ENCODE measurements at regions not wholly inside any gene's neighbourhood (a gene's known extent, or its start where the extent isn't known, plus 50 kb on each side); places are given as distances from the start of the nearest gene placed in this dataset.
"Not testable (repeated sequence)": the region's sequence is repeated elsewhere in the genome, so short reads cannot be mapped to it uniquely, and the experiment has no call there.

DNA sequence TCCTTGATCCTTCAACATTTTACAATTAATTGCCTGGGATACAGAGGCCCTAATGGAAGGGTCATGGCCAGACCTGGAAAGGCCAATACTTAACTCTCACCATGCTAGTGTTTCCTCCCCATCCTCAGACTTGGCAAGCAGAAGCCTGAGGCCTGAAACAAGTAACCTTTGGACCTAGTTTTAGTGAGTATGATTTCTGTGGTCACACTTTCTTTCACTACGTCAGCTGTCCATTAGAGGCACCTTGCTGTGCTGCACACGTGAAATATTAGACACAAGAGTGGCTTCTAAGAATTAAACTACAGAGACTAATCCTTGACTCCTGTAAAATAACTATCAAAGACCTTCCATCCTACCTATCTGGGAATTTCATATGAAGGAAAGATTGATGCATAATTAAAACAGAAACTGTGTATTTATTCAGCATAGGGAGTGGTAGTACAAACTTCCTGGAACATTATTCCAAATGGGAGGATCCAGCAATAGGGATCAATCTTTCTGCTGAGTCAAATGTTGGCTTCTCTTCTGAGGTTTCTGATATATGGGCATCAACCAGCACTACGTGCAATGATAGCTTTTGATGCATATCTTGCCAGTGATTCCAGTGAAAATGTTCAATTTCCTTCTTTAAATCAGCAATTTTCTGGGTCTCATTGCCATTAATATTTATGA is 249.7 kb downstream of the IKZF2 start:
- Histone ChIP-seq H3K9ac (ENCODE audit: low read depth, low read length) (no peak overlapping the region), H3K4me1 (ENCODE audit: insufficient read depth, low read length) (peaks cover 10% of the 10 kb centered on the region; the same call in 1 of the 2 replicates), H3K9me3 (ENCODE audit: insufficient read depth, low read depth, low read length) (no peaks in the 10 kb centered on the region), H3K27me3 (ENCODE audit: insufficient read depth, low read length) (no peaks in the 10 kb centered on the region), H3K36me3 (ENCODE audit: insufficient read depth, low read length) (no peaks in the 10 kb centered on the region), H3K27ac (ENCODE audit: low read depth, low read length) (no peak overlapping the region), H3K4me3 (ENCODE audit: low read length) (no peak overlapping the region)
- 95% methylated on average over 3 of the region's 3 CpGs for WGBS

DNA sequence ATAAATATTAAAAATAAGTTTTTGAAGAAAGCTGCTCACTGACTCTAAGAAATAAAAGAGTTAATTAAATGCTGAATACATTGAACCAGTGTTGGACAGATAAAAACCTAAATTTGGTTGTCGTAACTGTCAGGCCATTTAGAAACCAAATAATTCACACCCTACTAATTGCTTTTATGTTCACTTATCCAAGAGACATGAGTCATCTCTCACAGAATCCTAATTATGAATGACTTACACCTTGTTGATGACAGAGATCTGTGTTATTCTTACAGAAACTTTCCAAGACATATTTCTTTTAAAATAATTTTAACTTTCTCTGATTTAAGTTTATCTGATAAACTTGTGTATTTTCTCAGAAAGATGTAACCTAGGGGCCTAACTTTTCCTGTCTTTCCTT is 250.7 kb downstream of the IKZF2 start:
- Histone ChIP-seq H3K4me3 (ENCODE audit: low read length) (no peak overlapping the region), H3K9me3 (ENCODE audit: insufficient read depth, low read depth, low read length) (no peaks in the 10 kb centered on the region), H3K27ac (ENCODE audit: low read depth, low read length) (no peak overlapping the region), H3K4me1 (ENCODE audit: insufficient read depth, low read length) (peaks cover 2% of the 10 kb centered on the region; the same call in 1 of the 2 replicates), H3K27me3 (ENCODE audit: insufficient read depth, low read length) (no peaks in the 10 kb centered on the region), H3K9ac (ENCODE audit: low read depth, low read length) (no peak overlapping the region), H3K36me3 (ENCODE audit: insufficient read depth, low read length) (no peaks in the 10 kb centered on the region)
- WGBS = 94% methylated on average over 1 of the region's 1 CpG

DNA sequence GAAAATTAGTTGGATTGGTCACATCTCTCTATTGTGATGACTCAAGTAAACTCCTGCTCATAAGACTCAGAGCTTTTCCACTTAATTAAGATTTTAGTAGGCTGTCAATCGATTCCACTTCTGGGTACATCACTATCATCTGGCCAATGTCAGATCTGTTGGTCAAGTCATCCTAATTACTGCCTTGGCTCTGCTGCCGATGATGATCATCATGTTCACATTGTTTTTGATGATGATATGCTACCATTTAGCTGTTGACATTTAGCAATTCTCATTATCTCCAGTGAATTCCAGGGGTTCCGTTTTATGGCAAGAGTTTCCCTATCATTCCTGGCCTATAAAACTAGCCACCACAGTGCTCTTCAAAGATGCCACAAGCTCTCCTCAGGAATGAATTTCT is 253.4 kb downstream of the IKZF2 start:
- no peak overlapping the region for H3K9ac ChIP-seq (ENCODE audit: low read depth, low read length)
- H3K27ac ChIP-seq (ENCODE audit: low read depth, low read length) = no peak overlapping the region
- no peaks in the 10 kb centered on the region for H3K27me3 ChIP-seq (ENCODE audit: insufficient read depth, low read length)
- no peaks in the 10 kb centered on the region for H3K36me3 ChIP-seq (ENCODE audit: insufficient read depth, low read length)
- H3K9me3 ChIP-seq (ENCODE audit: insufficient read depth, low read depth, low read length) = no peaks in the 10 kb centered on the region
- 95% methylated on average over 3 of the region's 3 CpGs for WGBS
- H3K4me1 ChIP-seq (ENCODE audit: insufficient read depth, low read length) = no peaks in the 10 kb centered on the region
- H3K4me3 ChIP-seq (ENCODE audit: low read length) = no peak overlapping the region

- no peaks in the 10 kb centered on the region for H3K9me3 ChIP-seq (ENCODE audit: insufficient read depth, low read depth, low read length)
Measured at GRCh38 chr2:212897296-212897695, 254.1 kb downstream of the IKZF2 start.

GRCh38 chr2:212894026-212894425 is 257.4 kb downstream of the IKZF2 start:
- H3K4me3 ChIP-seq (ENCODE audit: low read length) = no peak overlapping the region
- H3K9me3 ChIP-seq (ENCODE audit: insufficient read depth, low read depth, low read length) = no peaks in the 10 kb centered on the region
- H3K4me1 ChIP-seq (ENCODE audit: insufficient read depth, low read length) = 0 out of 2 replicates have a peak, but pooled peaks cover 4% of the 10 kb centered on the region
- no CpG with 5 or more reads among the region's 1 CpG for WGBS
- no peaks in the 10 kb centered on the region for H3K36me3 ChIP-seq (ENCODE audit: insufficient read depth, low read length)
- no peak overlapping the region for H3K9ac ChIP-seq (ENCODE audit: low read depth, low read length)
- H3K27ac ChIP-seq (ENCODE audit: low read depth, low read length) = no peak overlapping the region
- no peaks in the 10 kb centered on the region for H3K27me3 ChIP-seq (ENCODE audit: insufficient read depth, low read length)

More at GRCh38 chr2:212897296-212897695, 254.1 kb downstream of the IKZF2 start:
- Histone ChIP-seq H3K36me3 (ENCODE audit: insufficient read depth, low read length) (no peaks in the 10 kb centered on the region), H3K4me3 (ENCODE audit: low read length) (no peak overlapping the region), H3K9ac (ENCODE audit: low read depth, low read length) (no peak overlapping the region), H3K27ac (ENCODE audit: low read depth, low read length) (no peak overlapping the region), H3K27me3 (ENCODE audit: insufficient read depth, low read length) (no peaks in the 10 kb centered on the region), H3K4me1 (ENCODE audit: insufficient read depth, low read length) (0 out of 2 replicates have a peak, but pooled peaks cover under 1% of the 10 kb centered on the region)
- no CpG with 5 or more reads among the region's 1 CpG for WGBS

DNA sequence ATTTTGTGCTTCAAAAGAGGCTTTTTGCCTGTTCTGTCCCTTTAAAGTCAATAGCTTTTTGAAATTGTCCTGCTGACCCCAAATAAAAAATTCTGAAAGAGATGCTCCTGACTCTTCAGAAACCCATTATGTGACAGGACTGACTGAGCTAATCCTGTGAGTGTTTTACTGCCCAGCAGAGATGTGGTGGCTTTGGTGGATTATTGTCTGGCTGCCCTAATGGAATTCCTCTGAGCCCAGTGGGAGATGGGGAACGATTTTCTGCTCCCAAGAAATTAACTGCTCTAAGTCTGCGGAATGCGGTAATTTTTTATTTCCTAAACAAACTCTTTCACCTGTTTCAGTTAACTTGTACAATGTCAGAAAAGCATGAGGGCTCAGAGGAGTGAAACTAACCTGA is 258.2 kb downstream of the IKZF2 start:
- Histone ChIP-seq H3K4me1 (ENCODE audit: insufficient read depth, low read length) (0 out of 2 replicates have a peak, but pooled peaks cover 4% of the 10 kb centered on the region), H3K9ac (ENCODE audit: low read depth, low read length) (no peak overlapping the region), H3K4me3 (ENCODE audit: low read length) (no peak overlapping the region), H3K27ac (ENCODE audit: low read depth, low read length) (no peak overlapping the region; the same call in 1 of the 2 replicates), H3K27me3 (ENCODE audit: insufficient read depth, low read length) (no peaks in the 10 kb centered on the region), H3K36me3 (ENCODE audit: insufficient read depth, low read length) (no peaks in the 10 kb centered on the region), H3K9me3 (ENCODE audit: insufficient read depth, low read depth, low read length) (no peaks in the 10 kb centered on the region)
- 79% methylated on average over 3 of the region's 3 CpGs for WGBS

DNA sequence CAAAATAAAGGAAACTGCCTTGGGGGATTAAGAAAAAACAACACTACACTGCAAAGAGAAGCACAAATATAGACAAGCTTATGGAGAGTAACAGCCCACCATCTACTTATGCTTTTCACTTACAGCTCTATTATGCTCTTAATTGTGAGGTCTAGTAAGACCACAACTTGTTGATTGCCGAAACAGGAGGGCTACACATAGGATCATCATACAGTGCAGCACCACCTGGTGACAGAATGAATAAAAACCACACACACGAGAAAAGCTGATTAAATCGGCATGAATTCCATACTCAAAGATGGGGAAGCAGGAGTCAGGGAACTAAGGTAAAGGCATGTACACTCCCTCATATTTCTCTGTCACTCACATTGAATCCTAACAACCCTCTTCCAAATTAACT is 259.2 kb downstream of the IKZF2 start:
- no peaks in the 10 kb centered on the region for H3K9me3 ChIP-seq (ENCODE audit: insufficient read depth, low read depth, low read length)
- 0 out of 2 replicates have a peak, but pooled peaks cover 4% of the 10 kb centered on the region for H3K4me1 ChIP-seq (ENCODE audit: insufficient read depth, low read length)
- WGBS = 74% methylated on average over 3 of the region's 3 CpGs
- H3K9ac ChIP-seq (ENCODE audit: low read depth, low read length) = no peak overlapping the region
- no peak overlapping the region for H3K4me3 ChIP-seq (ENCODE audit: low read length)
- H3K36me3 ChIP-seq (ENCODE audit: insufficient read depth, low read length) = no peaks in the 10 kb centered on the region
- no peak overlapping the region for H3K27ac ChIP-seq (ENCODE audit: low read depth, low read length)
- no peaks in the 10 kb centered on the region for H3K27me3 ChIP-seq (ENCODE audit: insufficient read depth, low read length)

DNA sequence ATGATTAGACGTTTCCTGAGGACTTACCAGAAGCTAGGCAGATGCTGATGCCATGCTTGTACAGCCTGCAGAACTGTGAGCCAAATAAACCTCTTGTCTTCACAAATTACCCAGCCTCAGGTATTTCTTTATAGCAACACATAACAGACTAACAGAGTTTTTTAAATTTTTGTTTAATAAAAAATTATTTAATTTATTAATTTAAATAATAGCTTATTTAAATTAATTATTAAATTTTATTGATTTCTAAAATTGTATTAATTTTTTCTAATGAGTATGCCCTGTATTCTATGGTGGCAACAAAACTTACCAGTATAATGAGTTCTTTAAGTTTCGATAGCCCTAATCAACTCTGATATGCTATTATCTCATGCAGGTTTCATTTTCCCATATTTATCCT is 259.8 kb downstream of the IKZF2 start:
- Histone ChIP-seq H3K9ac (ENCODE audit: low read depth, low read length) (no peak overlapping the region), H3K4me3 (ENCODE audit: low read length) (no peak overlapping the region), H3K36me3 (ENCODE audit: insufficient read depth, low read length) (no peaks in the 10 kb centered on the region), H3K9me3 (ENCODE audit: insufficient read depth, low read depth, low read length) (no peaks in the 10 kb centered on the region), H3K4me1 (ENCODE audit: insufficient read depth, low read length) (0 out of 2 replicates have a peak, but pooled peaks cover 4% of the 10 kb centered on the region), H3K27ac (ENCODE audit: low read depth, low read length) (no peak overlapping the region), H3K27me3 (ENCODE audit: insufficient read depth, low read length) (no peaks in the 10 kb centered on the region)
- WGBS = 84% methylated on average over 2 of the region's 2 CpGs

- no peaks in the 10 kb centered on the region for H3K36me3 ChIP-seq (ENCODE audit: insufficient read depth, low read length)
- no peak overlapping the region for H3K9ac ChIP-seq (ENCODE audit: low read depth, low read length)
- no peaks in the 10 kb centered on the region for H3K27me3 ChIP-seq (ENCODE audit: insufficient read depth, low read length)
- WGBS = 100% methylated on average over 1 of the region's 2 CpGs
- H3K4me3 ChIP-seq (ENCODE audit: low read length) = no peak overlapping the region
- no peak overlapping the region for H3K27ac ChIP-seq (ENCODE audit: low read depth, low read length)
- H3K4me1 ChIP-seq (ENCODE audit: insufficient read depth, low read length) = no peaks in the 10 kb centered on the region
- H3K9me3 ChIP-seq (ENCODE audit: insufficient read depth, low read depth, low read length) = no peaks in the 10 kb centered on the region
Measured at GRCh38 chr2:212882626-212883025, 268.8 kb downstream of the IKZF2 start.

GRCh38 chr2:212876556-212876955 is 274.9 kb downstream of the IKZF2 start:
- not testable (repeated sequence) for H3K4me1 ChIP-seq (ENCODE audit: insufficient read depth, low read length); H3K27me3 ChIP-seq (ENCODE audit: insufficient read depth, low read length); H3K9ac ChIP-seq (ENCODE audit: low read depth, low read length); H3K4me3 ChIP-seq (ENCODE audit: low read length); H3K27ac ChIP-seq (ENCODE audit: low read depth, low read length); H3K36me3 ChIP-seq (ENCODE audit: insufficient read depth, low read length)
- WGBS = 94% methylated on average over 5 of the region's 6 CpGs
- H3K9me3 ChIP-seq (ENCODE audit: insufficient read depth, low read depth, low read length) = peaks cover 11% of the 10 kb centered on the region

DNA sequence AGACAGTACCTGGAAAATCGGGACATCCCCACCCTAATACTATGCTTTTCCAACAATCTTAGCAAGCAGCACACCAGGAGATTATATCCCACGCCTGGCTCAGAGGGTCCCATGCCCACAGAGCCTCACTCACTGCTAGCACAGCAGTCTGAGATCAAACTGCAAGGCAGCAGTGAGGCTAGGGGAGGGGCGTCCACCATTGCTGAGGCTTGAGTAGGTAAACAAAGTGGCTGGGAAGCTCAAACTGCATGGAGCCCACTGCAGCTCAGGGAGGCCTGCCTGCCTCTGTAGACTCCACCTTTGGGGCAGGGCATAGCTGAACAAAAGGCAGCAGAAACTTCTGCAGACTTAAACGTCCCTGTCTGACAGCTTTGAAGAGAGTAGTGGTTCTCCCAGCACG is 275.5 kb downstream of the IKZF2 start:
- H3K27me3 ChIP-seq (ENCODE audit: insufficient read depth, low read length); H3K9ac ChIP-seq (ENCODE audit: low read depth, low read length); H3K4me1 ChIP-seq (ENCODE audit: insufficient read depth, low read length); H3K27ac ChIP-seq (ENCODE audit: low read depth, low read length); H3K36me3 ChIP-seq (ENCODE audit: insufficient read depth, low read length); H3K4me3 ChIP-seq (ENCODE audit: low read length): not testable (repeated sequence)
- peaks cover 11% of the 10 kb centered on the region for H3K9me3 ChIP-seq (ENCODE audit: insufficient read depth, low read depth, low read length)
- WGBS = 89% methylated on average over 5 of the region's 5 CpGs

GRCh38 chr2:212873256-212873655 is 278.2 kb downstream of the IKZF2 start:
- Histone ChIP-seq H3K9me3 (ENCODE audit: insufficient read depth, low read depth, low read length) (peaks cover 11% of the 10 kb centered on the region), H3K4me3 (ENCODE audit: low read length) (no peak overlapping the region)
- WGBS = 91% methylated on average over 1 of the region's 2 CpGs

More at GRCh38 chr2:212873256-212873655, 278.2 kb downstream of the IKZF2 start:
- H3K27me3 ChIP-seq (ENCODE audit: insufficient read depth, low read length) = no peaks in the 10 kb centered on the region
- H3K36me3 ChIP-seq (ENCODE audit: insufficient read depth, low read length) = no peaks in the 10 kb centered on the region
- no peak overlapping the region for H3K9ac ChIP-seq (ENCODE audit: low read depth, low read length)
- no peaks in the 10 kb centered on the region for H3K4me1 ChIP-seq (ENCODE audit: insufficient read depth, low read length)
- H3K27ac ChIP-seq (ENCODE audit: low read depth, low read length) = no peak overlapping the region
